Endothelial cell of umbilical vein (primary cell): ENCODE measurements at regions not wholly inside any gene's neighbourhood (a gene's known extent, or its start where the extent isn't known, plus 50 kb on each side); places are given as distances from the start of the nearest gene placed in this dataset.

Experiments used
- BruUV-seq: library from RNA; stranded (reverse); fragments of 400-500 nt; replicated peaks from 2 replicates; lab custom pipeline; 2021; lab: Mats Ljungman, UMichigan
- CTCF ChIA-PET: fragments of 300-600, 350-600 bp; sonication (Branson Sonifier 250); formaldehyde crosslinking; loops from one replicate; lab custom pipeline; 2021; ENCODE audit warnings: antibody characterized with exemption, inconsistent platforms; lab: Charles Lee
- POLR2A ChIA-PET: fragments of 300-600, 350-600 bp; sonication (Branson Sonifier 250); formaldehyde crosslinking; loops from one replicate; lab custom pipeline; 2021; ENCODE audit warnings: antibody characterized with exemption, inconsistent platforms; lab: Charles Lee
- DNase-seq: peaks from one replicate; pipeline ENCODE4 v3.0.0-alpha.2; 2011; ENCODE audit warnings: low read depth, low spot score
- FAIRE-seq: peaks from 2 replicates; lab custom pipeline; 2011; peaks lifted over from hg19 to GRCh38; lab: Jason Lieb, UNC
- H2AFZ ChIP-seq: 2 replicates; pipeline ENCODE4 v1.6.0; 2012; ENCODE audit warnings: low read depth, low read length, control low read depth, inconsistent platforms
- H3K27ac ChIP-seq: 2 replicates; pipeline ENCODE4 v1.5.1; 2011; ENCODE audit warnings: low read depth, mild to moderate bottlenecking, control low read depth, low read length, moderate library complexity; ENCODE audit not compliant: insufficient read depth
- H3K27me3 ChIP-seq, 2 experiments: 2 replicates each; pipeline versions ENCODE4 v1.6.0 to v1.6.1; 2011; ENCODE audit warnings: low read length in 2 of 2, mixed read lengths in 1 of 2; ENCODE audit not compliant: control insufficient read depth in 2 of 2, insufficient read depth in 2 of 2
- H3K36me3 ChIP-seq, 2 experiments: 2 replicates in 1 of 2; 3 replicates in 1 of 2; pipeline ENCODE4 v1.5.1; 2011; ENCODE audit warnings: low read length in 2 of 2, mild to moderate bottlenecking in 1 of 2, moderate library complexity in 1 of 2; ENCODE audit not compliant: control insufficient read depth in 2 of 2, insufficient read depth in 2 of 2; ENCODE audit errors: extremely low read depth in 1 of 2
- H3K4me1 ChIP-seq: 3 replicates; pipeline ENCODE4 v1.5.1; 2011; ENCODE audit warnings: mild to moderate bottlenecking, low read length; ENCODE audit not compliant: control insufficient read depth, insufficient read depth; ENCODE audit errors: extremely low read depth
- H3K4me2 ChIP-seq: 2 replicates; pipeline ENCODE4 v1.6.1; 2011; ENCODE audit warnings: low read length, control low read depth, mixed read lengths; ENCODE audit not compliant: insufficient read depth
- H3K4me3 ChIP-seq, 3 experiments: fragments of 200-600 bp in 1 of 3; sonication (generic), shearing (Covaris generic) in 1 of 3; replicated peaks in 1 of 3; 2 replicates each; pipeline ENCODE4 v1.5.1; 2011 to 2016; ENCODE audit warnings: control low read depth in 3 of 3, low read length in 3 of 3, mild to moderate bottlenecking in 2 of 3, inconsistent platforms in 1 of 3, low read depth in 1 of 3, moderate library complexity in 1 of 3; ENCODE audit not compliant: insufficient read depth in 1 of 3
- H3K79me2 ChIP-seq: 2 replicates; pipeline ENCODE4 v1.6.0; 2012; ENCODE audit warnings: low read length, inconsistent platforms; ENCODE audit not compliant: control insufficient read depth, insufficient read depth
- H3K9ac ChIP-seq: replicated peaks from 2 replicates; pipeline ENCODE3; 2011; ENCODE audit warnings: low read length, control low read depth; ENCODE audit not compliant: insufficient read depth; ENCODE audit errors: extremely low read depth
- H3K9me1 ChIP-seq: replicated peaks from 3 replicates; pipeline ENCODE4 v1.6.0; 2011; ENCODE audit warnings: mild to moderate bottlenecking, low read length; ENCODE audit not compliant: control insufficient read depth, insufficient read depth; ENCODE audit errors: extremely low read depth
- H3K9me3 ChIP-seq: replicated peaks from 2 replicates; pipeline ENCODE4 v1.5.1; 2012; ENCODE audit warnings: low read length, inconsistent platforms; ENCODE audit not compliant: control insufficient read depth, insufficient read depth
- H4K20me1 ChIP-seq: replicated peaks from 2 replicates; pipeline ENCODE3; 2011; ENCODE audit warnings: mild to moderate bottlenecking, low read length; ENCODE audit not compliant: control insufficient read depth, insufficient read depth; ENCODE audit errors: extremely low read depth
- CTCF ChIP-seq, 2 donors: IDR thresholded peaks; 1 replicate in 1 of 2; 2 replicates in 1 of 2; pipeline ENCODE4 v1.5.1; 2011; ENCODE audit warnings: low read length in 2 of 2, mild to moderate bottlenecking in 2 of 2, moderate library complexity in 2 of 2, control low read depth in 1 of 2, inconsistent platforms in 1 of 2, low read depth in 1 of 2; ENCODE audit not compliant: insufficient read depth in 1 of 2; ENCODE audit errors: extremely low read depth in 1 of 2
- FOS ChIP-seq: IDR thresholded peaks from 2 replicates; pipeline ENCODE4 v1.6.1; 2011; ENCODE audit warnings: mild to moderate bottlenecking, low read length, moderate library complexity, borderline replicate concordance; ENCODE audit not compliant: insufficient read depth
- GATA2 ChIP-seq: IDR thresholded peaks from 2 replicates; pipeline ENCODE4 v1.7.0; 2011; ENCODE audit warnings: low read depth, mild to moderate bottlenecking, moderate library complexity, mixed read lengths, low read length; ENCODE audit not compliant: insufficient read length, insufficient read depth
- JUN ChIP-seq: IDR thresholded peaks from 2 replicates; pipeline ENCODE4 v1.6.1; 2011; ENCODE audit warnings: borderline replicate concordance, low read depth; ENCODE audit not compliant: insufficient read length, insufficient read depth
- MAX ChIP-seq: IDR thresholded peaks from 2 replicates; pipeline ENCODE4 v1.6.1; 2011; ENCODE audit not compliant: insufficient read depth, insufficient read length
- MYC ChIP-seq: IDR thresholded peaks from one replicate; pipeline ENCODE4 v1.6.1; 2011; ENCODE audit warnings: mild to moderate bottlenecking, low read depth, low read length
- POLR2A ChIP-seq: IDR thresholded peaks from 2 replicates; pipeline ENCODE4 v1.6.1; 2012; ENCODE audit warnings: low read depth, mild to moderate bottlenecking, control low read depth, low read length
- POLR2AphosphoS5 ChIP-seq: IDR thresholded peaks from 2 replicates; pipeline ENCODE4 v1.6.1; 2012; ENCODE audit warnings: low read depth, mild to moderate bottlenecking, control low read depth, low read length, moderate library complexity; ENCODE audit not compliant: insufficient read depth
- dilution Hi-C: fragments of 300-500 bp; cut with MboI; formaldehyde crosslinking; loops from one replicate; pipeline ENCODE4 v1.15.0; 2019; ENCODE audit warnings: low sequenced_read_pairs; ENCODE audit not compliant: extremely low pct_ligation_motif_present
- intact Hi-C: fragments of 100-400 bp; cut with micrococcal nuclease; formaldehyde crosslinking; loops from one replicate; pipeline ENCODE4 v1.10.0; 2022

- ChIA-PET CTCF (no interaction called here), POLR2A (no interaction called here)
- Histone ChIP-seq H3K27ac (no peak overlapping the region), H3K9ac (no peak overlapping the region), H3K27me3 (no peaks in the 10 kb centered on the region), H3K9me1 (no peaks in the 10 kb centered on the region), H4K20me1 (no peaks in the 10 kb centered on the region), H3K36me3 (no peaks in the 10 kb centered on the region), H3K4me2 (no peak overlapping the region), H3K79me2 (no peaks in the 10 kb centered on the region), H3K9me3 (no peaks in the 10 kb centered on the region), H3K4me3 (no peak overlapping the region), H3K4me1 (no peaks in the 10 kb centered on the region), H2AFZ (no peak overlapping the region)
- DNase-seq: no peak
- no peak for FAIRE-seq
- intact Hi-C loops (no loop called here), dilution Hi-C loops (no loop called here)
- BruUV-seq: no TSS peak
- TF ChIP-seq POLR2AphosphoS5 (no peak), FOS (no peak), GATA2 (no peak), MAX (no peak), MYC (no peak), CTCF (IDR thresholded peaks at IDR 0.05; ENCODE audit: extremely low read depth in 1 of 2, insufficient read depth in 1 of 2, low read depth in 1 of 2, low read length in 2 of 2) (no peak), POLR2A (no peak), JUN (no peak)
Measured at GRCh38 chr6:98634569-98634968, 199.8 kb upstream of the POU3F2 start.

GRCh38 chr6:98635191-98635590 lies 199.2 kb upstream of the POU3F2 start:
- DNase-seq: no peak
- ChIA-PET CTCF (no interaction called here), POLR2A (no interaction called here)
- H3K4me3 ChIP-seq: no peak overlapping the region
- no peak for FAIRE-seq
- no peaks in the 10 kb centered on the region for H3K4me1 ChIP-seq
- no peak overlapping the region for H3K9ac ChIP-seq
- H3K4me2 ChIP-seq: no peak overlapping the region
- TF ChIP-seq CTCF (IDR thresholded peaks at IDR 0.05; ENCODE audit: extremely low read depth in 1 of 2, insufficient read depth in 1 of 2, low read depth in 1 of 2, low read length in 2 of 2) (no peak), MYC (no peak), MAX (no peak), FOS (no peak), POLR2A (no peak), GATA2 (no peak), POLR2AphosphoS5 (no peak)
- H3K27me3 ChIP-seq: no peaks in the 10 kb centered on the region
- intact Hi-C loops: no loop called here
- no peak overlapping the region for H3K27ac ChIP-seq
- no peaks in the 10 kb centered on the region for H3K79me2 ChIP-seq
- no peaks in the 10 kb centered on the region for H3K36me3 ChIP-seq
- no peaks in the 10 kb centered on the region for H4K20me1 ChIP-seq
- no peaks in the 10 kb centered on the region for H3K9me3 ChIP-seq
- dilution Hi-C loops: no loop called here
- no TSS peak for BruUV-seq
- no peaks in the 10 kb centered on the region for H3K9me1 ChIP-seq
- no peak overlapping the region for H2AFZ ChIP-seq
